Esophagus (tissue), 2 donors: ENCODE measurements at regions not wholly inside any gene's neighbourhood (a gene's known extent, or its start where the extent isn't known, plus 50 kb on each side); places are given as distances from the start of the nearest gene placed in this dataset.

Experiments used
- H3K27ac ChIP-seq, 2 donors: one replicate each; pipeline ENCODE4 v1.5.1; 2013; ENCODE audit warnings: low read depth in 2 of 2, mild to moderate bottlenecking in 2 of 2, inconsistent platforms in 1 of 2, low read length in 1 of 2, moderate library complexity in 1 of 2
- H3K27me3 ChIP-seq, 2 donors: one replicate each; pipeline ENCODE4 v1.6.1; 2013; ENCODE audit warnings: low read length in 2 of 2, control low read depth in 1 of 2, mild to moderate bottlenecking in 1 of 2; ENCODE audit not compliant: insufficient read depth in 2 of 2, control insufficient read depth in 1 of 2
- H3K36me3 ChIP-seq, 2 donors: one replicate each; pipeline ENCODE4 v1.6.1; 2013; ENCODE audit warnings: low read length in 1 of 2; ENCODE audit not compliant: control insufficient read depth in 2 of 2, insufficient read depth in 2 of 2
- H3K4me1 ChIP-seq, 2 donors: one replicate each; pipeline ENCODE4 v1.6.1; 2013; ENCODE audit warnings: low read length in 1 of 2; ENCODE audit not compliant: control insufficient read depth in 2 of 2, insufficient read depth in 2 of 2
- H3K4me3 ChIP-seq, 2 donors: one replicate each; pipeline ENCODE4 v1.5.1; 2013; ENCODE audit warnings: low read length in 2 of 2, mild to moderate bottlenecking in 2 of 2, low read depth in 1 of 2, moderate library complexity in 1 of 2
- H3K9me3 ChIP-seq, 2 donors: one replicate each; pipeline ENCODE4 v1.6.1; 2013; ENCODE audit warnings: mild to moderate bottlenecking in 2 of 2, low read depth in 1 of 2, low read length in 1 of 2, moderate library complexity in 1 of 2; ENCODE audit not compliant: control insufficient read depth in 2 of 2, insufficient read depth in 1 of 2
- WGBS, 2 donors: extraction: QIAGEN DNeasy Blood & Tissue Kit; methylation state at CpG; one replicate each; pipeline ENCODE4 v1.1.7; 2013; 5-methylcytosine and 5-hydroxymethylcytosine counted together
- donor health status: healthy with polysubstance abuse.
- donor health status: Bipolar disorder and iron deficiency.

- Histone ChIP-seq H3K36me3 (no peaks in the 10 kb centered on the region), H3K4me1 (no peaks in the 10 kb centered on the region), H3K27ac (no peak overlapping the region), H3K9me3 (no peaks in the 10 kb centered on the region), H3K27me3 (no peaks in the 10 kb centered on the region), H3K4me3 (no peak overlapping the region)
- WGBS, 2 donors = 91 to 93% methylated on average over 1 of the region's 1 CpG
These were observed 238.6 kb upstream of the PREP start for GRCh38 chr6:105641504-105641903.

- no peak overlapping the region for H3K4me3 ChIP-seq
- 93 to 94% methylated on average over 2 of the region's 2 CpGs for WGBS, 2 donors
- H3K4me1 ChIP-seq = no peaks in the 10 kb centered on the region
- no peak overlapping the region for H3K27ac ChIP-seq
- H3K27me3 ChIP-seq = no peaks in the 10 kb centered on the region
- no peaks in the 10 kb centered on the region for H3K36me3 ChIP-seq
- H3K9me3 ChIP-seq = no peaks in the 10 kb centered on the region
These were observed 236.2 kb upstream of the PREP start for GRCh38 chr6:105639124-105639523.

DNA sequence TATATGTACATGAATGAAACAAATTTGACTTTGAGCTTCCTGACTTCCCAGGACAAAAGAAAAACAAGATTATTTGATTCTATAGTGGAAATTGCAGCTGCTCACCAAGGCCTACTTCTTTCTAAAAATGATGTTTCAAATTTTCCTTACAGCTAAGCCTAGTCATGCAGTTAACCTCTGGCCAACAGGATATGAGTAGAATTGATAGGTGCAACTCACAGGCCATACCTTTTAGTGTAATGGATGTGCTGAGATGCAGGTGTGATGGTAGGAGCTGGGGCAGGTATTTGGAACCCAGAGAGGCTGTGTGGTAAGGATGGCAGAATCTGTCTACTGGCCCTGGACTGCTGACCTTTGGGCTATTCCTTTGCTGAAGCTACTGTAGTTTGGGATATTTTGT, 230.9 kb upstream of the PREP start:
- no peak overlapping the region for H3K27ac ChIP-seq
- peaks cover 0 to 2% of the 10 kb centered on the region in 2 donors for H3K9me3 ChIP-seq
- no peaks in the 10 kb centered on the region for H3K4me1 ChIP-seq
- H3K4me3 ChIP-seq = no peak overlapping the region
- H3K36me3 ChIP-seq = no peaks in the 10 kb centered on the region
- H3K27me3 ChIP-seq = no peaks in the 10 kb centered on the region

GRCh38 chr6:105628156-105628860, 225.4 kb upstream of the PREP start:
- Histone ChIP-seq H3K4me3 (no peak overlapping the region), H3K27me3 (no peaks in the 10 kb centered on the region), H3K4me1 (no peaks in the 10 kb centered on the region), H3K9me3 (peaks cover 0 to 2% of the 10 kb centered on the region in 2 donors), H3K36me3 (no peaks in the 10 kb centered on the region), H3K27ac (no peak overlapping the region)
- WGBS, 2 donors = 75 to 80% methylated on average over 7 of the region's 7 CpGs

DNA sequence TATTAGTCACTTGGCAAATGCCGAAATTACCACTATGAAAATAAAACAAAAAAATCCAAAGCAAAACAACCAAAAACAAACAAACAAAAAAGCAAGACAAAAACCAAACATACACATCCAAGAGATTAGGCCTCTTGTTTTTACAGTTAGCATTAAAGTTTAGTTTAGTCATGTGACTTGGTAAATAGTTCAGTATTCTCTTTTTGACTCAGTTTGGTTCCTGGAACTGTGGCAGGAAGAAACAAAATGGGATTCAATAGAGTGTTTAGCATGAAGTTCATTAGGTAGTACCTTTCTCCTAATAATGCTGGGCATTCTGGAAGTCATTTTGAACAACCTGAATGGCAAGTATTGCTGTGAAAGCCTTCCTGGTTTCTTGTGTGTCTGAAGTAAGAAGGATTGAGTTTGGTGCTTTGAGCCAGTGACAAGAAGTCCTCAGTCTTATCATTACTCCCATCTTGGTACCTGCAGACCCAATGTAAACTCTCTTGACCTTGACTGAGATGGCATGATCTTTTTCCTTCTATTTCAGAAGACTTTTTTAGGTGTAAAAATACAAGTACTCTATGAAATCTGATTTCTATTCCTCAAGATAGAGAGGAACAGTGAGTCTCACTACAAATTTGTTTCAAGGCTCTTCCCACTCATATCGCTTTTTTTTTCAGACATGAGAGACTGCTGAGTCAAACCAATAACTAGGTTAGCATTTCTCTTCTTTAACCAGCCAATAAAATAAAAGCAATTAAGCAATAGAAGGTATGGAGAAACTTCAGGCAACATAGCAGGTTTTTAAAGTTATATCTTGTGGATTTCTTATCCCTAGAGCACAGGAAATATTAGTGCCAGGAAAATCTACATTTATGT, 223.6 kb upstream of the PREP start:
- Histone ChIP-seq H3K9me3 (peaks cover 0 to 2% of the 10 kb centered on the region in 2 donors), H3K27me3 (no peaks in the 10 kb centered on the region), H3K4me3 (no peak overlapping the region), H3K4me1 (no peaks in the 10 kb centered on the region), H3K36me3 (no peaks in the 10 kb centered on the region), H3K27ac (no peak overlapping the region)
- WGBS, 2 donors = 78 to 83% methylated on average over 2 of the region's 2 CpGs

- WGBS, 2 donors = 83 to 92% methylated on average over 3 of the region's 3 CpGs
- H3K4me3 ChIP-seq = no peak overlapping the region
- no peaks in the 10 kb centered on the region for H3K9me3 ChIP-seq
- no peaks in the 10 kb centered on the region for H3K4me1 ChIP-seq
- H3K27ac ChIP-seq = no peak overlapping the region
- H3K36me3 ChIP-seq = no peaks in the 10 kb centered on the region
- H3K27me3 ChIP-seq = no peaks in the 10 kb centered on the region
These were observed 221.1 kb upstream of the PREP start for GRCh38 chr6:105624021-105624420.

DNA sequence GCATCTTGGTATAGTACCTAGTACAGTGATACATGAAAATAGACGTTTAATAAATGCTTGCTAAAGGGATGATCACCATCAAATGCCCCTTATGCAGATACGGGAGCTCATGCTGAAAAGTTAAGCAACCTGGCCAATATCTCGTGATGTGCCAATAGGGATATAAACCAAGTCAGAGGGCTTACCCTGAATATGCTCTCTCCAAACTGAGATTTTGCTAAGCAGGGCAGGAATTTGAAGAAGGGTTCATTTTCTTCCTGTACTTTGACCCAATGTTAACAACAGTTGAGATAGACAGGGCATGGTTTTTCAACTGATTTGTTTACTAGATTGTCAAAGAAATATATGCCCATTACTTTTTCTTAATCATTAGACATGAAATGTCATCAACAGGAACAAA, 219.3 kb upstream of the PREP start:
- no peaks in the 10 kb centered on the region for H3K27me3 ChIP-seq
- H3K4me3 ChIP-seq = no peak overlapping the region
- WGBS, 2 donors = 79 to 91% methylated on average over 3 of the region's 3 CpGs
- no peaks in the 10 kb centered on the region for H3K36me3 ChIP-seq
- no peak overlapping the region for H3K27ac ChIP-seq
- no peaks in the 10 kb centered on the region for H3K4me1 ChIP-seq
- H3K9me3 ChIP-seq = no peaks in the 10 kb centered on the region

DNA sequence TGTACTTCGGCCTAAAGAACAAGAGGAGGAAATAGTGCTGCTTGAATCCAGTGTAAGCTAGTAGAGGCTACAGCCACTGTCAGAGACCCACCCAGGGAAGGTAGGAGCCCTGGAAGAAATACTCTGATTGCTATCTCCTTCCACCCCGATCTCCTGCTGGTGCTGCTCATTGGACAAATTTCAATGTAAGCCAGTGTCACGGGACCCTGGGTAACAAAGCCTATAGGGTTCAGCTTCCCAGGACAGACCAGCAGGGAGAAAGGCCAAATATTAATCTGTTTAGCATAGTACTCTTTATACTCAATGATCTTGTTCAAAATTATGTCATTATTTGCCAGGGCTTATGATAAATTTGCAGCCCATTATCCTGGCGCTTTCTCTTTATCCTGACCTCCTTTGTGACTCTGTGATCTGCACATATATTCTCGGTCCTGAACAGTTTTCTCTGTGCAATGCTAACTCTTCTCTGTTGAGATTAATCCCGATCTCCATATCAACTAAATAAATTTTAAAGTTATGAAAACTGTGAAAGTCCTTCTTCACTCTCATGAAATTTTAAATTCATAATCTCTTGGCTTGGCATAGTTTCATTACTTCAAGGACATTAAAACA, 218.8 kb upstream of the PREP start:
- Histone ChIP-seq H3K36me3 (no peaks in the 10 kb centered on the region), H3K4me1 (no peaks in the 10 kb centered on the region), H3K9me3 (no peaks in the 10 kb centered on the region), H3K4me3 (no peak overlapping the region), H3K27me3 (no peaks in the 10 kb centered on the region), H3K27ac (no peak overlapping the region)
- 78 to 82% methylated on average over 6 of the region's 6 CpGs for WGBS, 2 donors

DNA sequence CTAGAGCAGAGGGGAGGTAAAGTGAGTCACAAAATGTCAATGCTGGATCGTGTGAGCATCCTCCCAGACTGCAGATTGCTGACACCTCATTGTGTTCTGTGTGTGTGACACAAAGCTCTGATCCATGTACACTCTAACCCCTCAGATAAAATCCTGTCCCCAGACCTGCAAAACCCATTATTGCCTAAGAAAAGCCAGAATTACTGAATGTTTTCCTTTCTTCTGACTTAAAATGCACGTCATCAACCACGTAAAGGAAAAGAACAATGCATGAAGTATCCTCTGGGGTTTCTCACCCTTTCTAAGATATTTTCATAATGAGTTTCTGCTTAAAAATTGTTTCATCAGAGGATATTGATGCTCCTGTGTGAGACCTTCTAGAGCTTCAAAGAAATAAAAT, 218.0 kb upstream of the PREP start:
- H3K27me3 ChIP-seq = no peaks in the 10 kb centered on the region
- no peak overlapping the region for H3K4me3 ChIP-seq
- H3K9me3 ChIP-seq = no peaks in the 10 kb centered on the region
- no peaks in the 10 kb centered on the region for H3K36me3 ChIP-seq
- WGBS, 2 donors = 79 to 85% methylated on average over 3 of the region's 3 CpGs
- no peaks in the 10 kb centered on the region for H3K4me1 ChIP-seq
- no peak overlapping the region for H3K27ac ChIP-seq
